ENCODE measurements at regions not wholly inside any gene's neighbourhood (a gene's known extent, or its start where the extent isn't known, plus 50 kb on each side); places are given as distances from the start of the nearest gene placed in this dataset.

DNA sequence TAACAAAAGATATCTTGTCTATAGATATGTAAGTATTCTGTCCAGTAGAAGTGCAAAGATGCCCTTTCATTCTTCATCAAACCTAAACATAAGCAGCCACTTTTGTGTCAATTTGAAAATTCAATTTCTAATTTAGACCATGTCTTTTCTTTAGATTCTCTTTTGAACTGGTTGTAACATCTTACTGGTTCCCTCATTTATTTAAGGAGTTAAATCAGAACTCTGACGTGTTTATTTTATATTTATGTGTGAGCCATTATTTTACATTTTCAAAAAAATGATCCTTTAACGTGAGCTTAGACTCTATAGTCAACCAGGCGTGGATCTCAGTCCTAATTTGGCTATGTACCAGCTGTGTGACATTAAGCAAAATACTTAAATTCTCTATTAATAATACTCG lies 74.0 kb upstream of the PHYHIPL start:
- H3K18ac ChIP-seq (ENCODE audit: low read length) = no peak overlapping the region
- DNase-seq (ENCODE audit: low spot score) = no peak
- no peak overlapping the region for H3K9ac ChIP-seq (ENCODE audit: low read depth, low read length, poor library complexity)
- no peaks in the 10 kb centered on the region for H3K79me1 ChIP-seq (ENCODE audit: low read depth, low read length)
- no peak overlapping the region for H2AK5ac ChIP-seq (ENCODE audit: low read depth, low read length)
- no peak overlapping the region for H2BK12ac ChIP-seq (ENCODE audit: low read length)
- H2AFZ ChIP-seq (ENCODE audit: low read length) = no peak overlapping the region
- no peak overlapping the region for H3K4me2 ChIP-seq (ENCODE audit: insufficient read depth, low read length, poor library complexity, severe bottlenecking)
- H3K27ac ChIP-seq (replicated peaks; ENCODE audit: low read length) = no peak overlapping the region
- no peak overlapping the region for H4K8ac ChIP-seq (ENCODE audit: low read depth, low read length)
- H3K36me3 ChIP-seq (replicated peaks in 1 of 2; ENCODE audit: control insufficient read depth in 2 of 2, insufficient read depth in 2 of 2, low read length in 2 of 2) = no peaks in the 10 kb centered on the region
- H3K27me3 ChIP-seq (ENCODE audit: control insufficient read depth in 3 of 3, insufficient read depth in 3 of 3, low read depth in 1 of 3, low read length in 3 of 3) = no peaks in the 10 kb centered on the region
- no peak overlapping the region for H3K4me3 ChIP-seq (ENCODE audit: low read length in 2 of 2)
- no peak overlapping the region for H3K14ac ChIP-seq (ENCODE audit: low read length)
- H2BK15ac ChIP-seq (ENCODE audit: low read length) = no peak overlapping the region
- H3K4me1 ChIP-seq (ENCODE audit: control insufficient read depth in 2 of 2, insufficient read depth in 1 of 2, low read depth in 1 of 2, low read length in 2 of 2) = peaks cover 0 to 7% of the 10 kb centered on the region in 2 donors
- no peak overlapping the region for H3K23ac ChIP-seq (ENCODE audit: low read depth, low read length, poor library complexity)
- no peak overlapping the region for H3K4ac ChIP-seq (ENCODE audit: low read length)
- H4K91ac ChIP-seq (ENCODE audit: low read depth, low read length, poor library complexity) = no peak overlapping the region
- H2BK5ac ChIP-seq (ENCODE audit: low read length) = no peak overlapping the region
- no CpG with 5 or more reads among the region's 4 CpGs for WGBS, 2 donors (ENCODE audit: extremely low coverage in 2 of 2, insufficient read length in 2 of 2, insufficient replicate concordance in 1 of 2)
- H3K9me3 ChIP-seq (replicated peaks in 1 of 2; ENCODE audit: control insufficient read depth in 2 of 2, insufficient read depth in 1 of 2, low read depth in 1 of 2, low read length in 2 of 2) = no peaks in the 10 kb centered on the region
- H2BK120ac ChIP-seq (ENCODE audit: low read depth, low read length) = no peak overlapping the region

DNA sequence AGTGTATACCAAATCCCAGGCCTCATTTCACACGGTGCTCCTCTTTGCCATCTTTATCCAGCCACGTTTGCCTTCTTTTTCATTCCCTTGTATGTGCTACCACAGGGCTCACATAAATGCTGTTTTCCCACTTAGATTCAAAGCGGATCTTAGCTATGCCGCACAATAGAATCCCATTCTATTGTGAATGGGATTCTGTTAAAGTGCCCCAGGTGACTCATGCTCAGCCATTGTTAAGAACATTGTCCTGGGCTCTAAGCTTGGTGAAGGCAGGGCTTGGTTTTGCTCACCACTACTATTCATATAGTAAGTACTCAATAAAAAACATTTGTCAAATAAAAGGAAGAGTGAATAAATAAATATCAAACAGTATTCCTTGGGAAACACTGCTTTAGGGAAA lies 72.3 kb upstream of the PHYHIPL start:
- Histone ChIP-seq H3K4me2 (ENCODE audit: insufficient read depth, low read length, poor library complexity, severe bottlenecking) (no peak overlapping the region), H2AK5ac (ENCODE audit: low read depth, low read length) (no peak overlapping the region)
- no CpG with 5 or more reads among the region's 4 CpGs for WGBS, 2 donors (ENCODE audit: extremely low coverage in 2 of 2, insufficient read length in 2 of 2, insufficient replicate concordance in 1 of 2)

DNA sequence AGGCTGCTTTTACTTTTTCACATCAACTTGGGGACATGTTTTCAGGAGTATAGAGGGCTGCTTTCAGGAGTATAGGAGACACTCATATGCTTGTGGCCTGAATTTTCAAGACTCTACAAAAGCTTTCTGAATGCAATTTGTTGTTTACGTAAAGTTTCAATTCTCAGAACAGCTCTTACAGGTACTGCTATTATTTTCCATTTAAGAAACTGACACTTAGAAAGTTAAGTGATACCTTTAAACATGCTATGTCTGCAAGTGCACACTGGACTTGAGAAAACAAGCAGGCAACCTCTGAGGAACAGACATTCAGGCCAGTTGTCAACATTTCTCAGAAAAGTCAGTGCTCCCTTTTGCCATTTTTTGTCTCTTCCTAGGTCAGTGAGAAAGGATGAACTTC lies 70.0 kb upstream of the PHYHIPL start:
- Histone ChIP-seq H2BK120ac (ENCODE audit: low read depth, low read length) (no peak overlapping the region), H4K8ac (ENCODE audit: low read depth, low read length) (no peak overlapping the region), H2AK5ac (ENCODE audit: low read depth, low read length) (no peak overlapping the region), H3K14ac (ENCODE audit: low read length) (no peak overlapping the region), H2BK5ac (ENCODE audit: low read length) (no peak overlapping the region), H4K91ac (ENCODE audit: low read depth, low read length, poor library complexity) (no peak overlapping the region), H3K36me3 (replicated peaks in 1 of 2; ENCODE audit: control insufficient read depth in 2 of 2, insufficient read depth in 2 of 2, low read length in 2 of 2) (no peaks in the 10 kb centered on the region), H3K9me3 (replicated peaks in 1 of 2; ENCODE audit: control insufficient read depth in 2 of 2, insufficient read depth in 1 of 2, low read depth in 1 of 2, low read length in 2 of 2) (no peaks in the 10 kb centered on the region), H3K4me1 (ENCODE audit: control insufficient read depth in 2 of 2, insufficient read depth in 1 of 2, low read depth in 1 of 2, low read length in 2 of 2) (peaks cover 0 to 7% of the 10 kb centered on the region in 2 donors), H3K9ac (ENCODE audit: low read depth, low read length, poor library complexity) (no peak overlapping the region), H3K18ac (ENCODE audit: low read length) (no peak overlapping the region), H3K27ac (replicated peaks; ENCODE audit: low read length) (no peak overlapping the region), H2AFZ (ENCODE audit: low read length) (no peak overlapping the region), H3K27me3 (ENCODE audit: control insufficient read depth in 3 of 3, insufficient read depth in 3 of 3, low read depth in 1 of 3, low read length in 3 of 3) (no peaks in the 10 kb centered on the region), H3K23ac (ENCODE audit: low read depth, low read length, poor library complexity) (no peak overlapping the region), H3K4ac (ENCODE audit: low read length) (no peak overlapping the region), H3K79me1 (ENCODE audit: low read depth, low read length) (no peaks in the 10 kb centered on the region), H3K4me2 (ENCODE audit: insufficient read depth, low read length, poor library complexity, severe bottlenecking) (no peak overlapping the region), H2BK15ac (ENCODE audit: low read length) (no peak overlapping the region), H3K4me3 (ENCODE audit: low read length in 2 of 2) (no peak overlapping the region), H2BK12ac (ENCODE audit: low read length) (no peak overlapping the region)
- WGBS, 2 donors (ENCODE audit: extremely low coverage in 2 of 2, insufficient read length in 2 of 2, insufficient replicate concordance in 1 of 2) = no CpG with 5 or more reads among the region's 1 CpG
- DNase-seq (ENCODE audit: low spot score) = no peak

More for the DNA sequence above, 72.3 kb upstream of the PHYHIPL start:
- H3K79me1 ChIP-seq (ENCODE audit: low read depth, low read length) = no peaks in the 10 kb centered on the region
- no peak overlapping the region for H3K9ac ChIP-seq (ENCODE audit: low read depth, low read length, poor library complexity)
- H3K14ac ChIP-seq (ENCODE audit: low read length) = no peak overlapping the region
- no peak overlapping the region for H3K4me3 ChIP-seq (ENCODE audit: low read length in 2 of 2)
- no peak overlapping the region for H2BK5ac ChIP-seq (ENCODE audit: low read length)
- H3K36me3 ChIP-seq (replicated peaks in 1 of 2; ENCODE audit: control insufficient read depth in 2 of 2, insufficient read depth in 2 of 2, low read length in 2 of 2) = no peaks in the 10 kb centered on the region
- H2AFZ ChIP-seq (ENCODE audit: low read length) = no peak overlapping the region
- no peaks in the 10 kb centered on the region for H3K27me3 ChIP-seq (ENCODE audit: control insufficient read depth in 3 of 3, insufficient read depth in 3 of 3, low read depth in 1 of 3, low read length in 3 of 3)
- no peak overlapping the region for H3K18ac ChIP-seq (ENCODE audit: low read length)
- no peak overlapping the region for H4K91ac ChIP-seq (ENCODE audit: low read depth, low read length, poor library complexity)
- DNase-seq (ENCODE audit: low spot score) = no peak
- no peak overlapping the region for H2BK15ac ChIP-seq (ENCODE audit: low read length)
- H2BK120ac ChIP-seq (ENCODE audit: low read depth, low read length) = no peak overlapping the region
- H3K4me1 ChIP-seq (ENCODE audit: control insufficient read depth in 2 of 2, insufficient read depth in 1 of 2, low read depth in 1 of 2, low read length in 2 of 2) = peaks cover 0 to 7% of the 10 kb centered on the region in 2 donors
- no peak overlapping the region for H3K23ac ChIP-seq (ENCODE audit: low read depth, low read length, poor library complexity)
- H3K4ac ChIP-seq (ENCODE audit: low read length) = no peak overlapping the region
- no peak overlapping the region for H2BK12ac ChIP-seq (ENCODE audit: low read length)
- H3K27ac ChIP-seq (replicated peaks; ENCODE audit: low read length) = no peak overlapping the region
- no peaks in the 10 kb centered on the region for H3K9me3 ChIP-seq (replicated peaks in 1 of 2; ENCODE audit: control insufficient read depth in 2 of 2, insufficient read depth in 1 of 2, low read depth in 1 of 2, low read length in 2 of 2)
- no peak overlapping the region for H4K8ac ChIP-seq (ENCODE audit: low read depth, low read length)

DNA sequence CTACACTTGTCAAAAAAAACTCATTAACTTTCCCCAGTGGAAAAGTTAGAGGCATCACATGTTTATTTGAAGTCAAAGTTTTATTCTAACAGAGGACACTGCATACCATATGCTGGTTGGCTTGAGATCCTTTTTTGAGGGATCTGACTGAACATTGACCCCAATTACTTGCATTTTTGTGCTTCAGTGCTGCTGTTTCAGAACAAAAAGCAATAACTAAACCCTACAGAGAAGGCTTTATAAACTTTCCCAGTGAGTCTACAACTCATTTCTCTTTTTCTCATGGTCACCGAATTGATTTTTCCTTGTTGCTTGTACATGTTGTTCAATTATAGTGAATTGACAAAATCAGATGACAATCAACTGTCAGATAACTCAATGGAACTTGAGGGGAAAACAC lies 69.3 kb upstream of the PHYHIPL start:
- Histone ChIP-seq H3K14ac (ENCODE audit: low read length) (no peak overlapping the region), H4K91ac (ENCODE audit: low read depth, low read length, poor library complexity) (no peak overlapping the region), H3K4me3 (ENCODE audit: low read length in 2 of 2) (no peak overlapping the region), H3K4me1 (ENCODE audit: control insufficient read depth in 2 of 2, insufficient read depth in 1 of 2, low read depth in 1 of 2, low read length in 2 of 2) (peaks cover 0 to 7% of the 10 kb centered on the region in 2 donors), H3K9ac (ENCODE audit: low read depth, low read length, poor library complexity) (no peak overlapping the region), H3K4ac (ENCODE audit: low read length) (no peak overlapping the region), H3K18ac (ENCODE audit: low read length) (no peak overlapping the region), H3K9me3 (replicated peaks in 1 of 2; ENCODE audit: control insufficient read depth in 2 of 2, insufficient read depth in 1 of 2, low read depth in 1 of 2, low read length in 2 of 2) (no peaks in the 10 kb centered on the region), H3K27ac (replicated peaks; ENCODE audit: low read length) (peak overlapping the region; percentile 26), H3K23ac (ENCODE audit: low read depth, low read length, poor library complexity) (no peak overlapping the region), H2AK5ac (ENCODE audit: low read depth, low read length) (no peak overlapping the region), H3K79me1 (ENCODE audit: low read depth, low read length) (no peaks in the 10 kb centered on the region), H2BK5ac (ENCODE audit: low read length) (no peak overlapping the region), H4K8ac (ENCODE audit: low read depth, low read length) (no peak overlapping the region), H3K36me3 (replicated peaks in 1 of 2; ENCODE audit: control insufficient read depth in 2 of 2, insufficient read depth in 2 of 2, low read length in 2 of 2) (no peaks in the 10 kb centered on the region), H3K4me2 (ENCODE audit: insufficient read depth, low read length, poor library complexity, severe bottlenecking) (no peak overlapping the region), H3K27me3 (ENCODE audit: control insufficient read depth in 3 of 3, insufficient read depth in 3 of 3, low read depth in 1 of 3, low read length in 3 of 3) (no peaks in the 10 kb centered on the region), H2BK12ac (ENCODE audit: low read length) (no peak overlapping the region), H2BK15ac (ENCODE audit: low read length) (no peak overlapping the region), H2AFZ (ENCODE audit: low read length) (no peak overlapping the region), H2BK120ac (ENCODE audit: low read depth, low read length) (no peak overlapping the region)
- no CpG with 5 or more reads among the region's 1 CpG for WGBS, 2 donors (ENCODE audit: extremely low coverage in 2 of 2, insufficient read length in 2 of 2, insufficient replicate concordance in 1 of 2)
- no peak for DNase-seq (ENCODE audit: low spot score)
